Mucosa of rectum (tissue), 2 donors: ENCODE measurements at regions not wholly inside any gene's neighbourhood (a gene's known extent, or its start where the extent isn't known, plus 50 kb on each side); places are given as distances from the start of the nearest gene placed in this dataset.

Experiments used
- H3K27ac ChIP-seq, 2 donors: one replicate each; pipeline ENCODE4 v1.7.0; 2013; ENCODE audit warnings: inconsistent platforms in 2 of 2, low read depth in 2 of 2, low read length in 2 of 2
- H3K27me3 ChIP-seq, 2 donors: one replicate each; pipeline ENCODE4 v1.7.0; 2013; ENCODE audit warnings: low read length in 2 of 2; ENCODE audit not compliant: control insufficient read depth in 2 of 2, insufficient read depth in 2 of 2
- H3K36me3 ChIP-seq, 2 donors: one replicate each; pipeline ENCODE4 v1.7.0; 2013; ENCODE audit warnings: low read length in 2 of 2; ENCODE audit not compliant: control insufficient read depth in 2 of 2, insufficient read depth in 2 of 2
- H3K4me1 ChIP-seq, 2 donors: one replicate each; pipeline ENCODE4 v1.7.0; 2013; ENCODE audit warnings: low read length in 2 of 2, mild to moderate bottlenecking in 1 of 2; ENCODE audit not compliant: control insufficient read depth in 2 of 2, insufficient read depth in 2 of 2
- H3K4me3 ChIP-seq, 2 donors: one replicate each; pipeline ENCODE4 v1.7.0; 2013; ENCODE audit warnings: low read length in 2 of 2
- H3K9ac ChIP-seq, 2 donors: one replicate each; pipeline ENCODE4 v1.7.0; 2013; ENCODE audit warnings: low read length in 2 of 2, low read depth in 1 of 2, mild to moderate bottlenecking in 1 of 2
- H3K9me3 ChIP-seq, 2 donors: one replicate each; pipeline ENCODE4 v1.7.0; 2013; ENCODE audit warnings: low read length in 2 of 2; ENCODE audit not compliant: control insufficient read depth in 2 of 2
- donor health status: healthy.
- donor health status: Normal muscosa, but diverticular disease.

DNA sequence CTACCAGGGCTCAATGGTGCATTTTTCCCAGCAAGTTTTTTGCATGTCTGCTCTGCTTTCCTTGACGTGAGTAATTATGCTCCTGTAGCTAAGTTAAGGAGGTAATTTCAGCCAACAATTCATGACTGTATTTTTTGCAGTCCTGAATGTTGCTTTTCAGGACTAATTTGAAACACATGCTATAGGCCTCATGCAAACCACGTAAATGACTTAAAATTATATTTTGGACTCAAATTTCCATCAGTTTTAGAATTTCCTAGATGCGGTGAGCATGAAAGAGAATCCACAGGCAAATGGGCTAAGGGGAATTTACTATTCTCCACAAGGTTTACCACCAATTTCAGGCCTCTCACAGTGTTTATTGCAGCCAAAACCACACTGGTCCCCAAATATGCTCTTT, 589.9 kb upstream of the LRRTM1 start:
- no peaks in the 10 kb centered on the region for H3K27me3 ChIP-seq
- no peak overlapping the region for H3K9ac ChIP-seq
- no peaks in the 10 kb centered on the region for H3K36me3 ChIP-seq
- H3K4me1 ChIP-seq = no peaks in the 10 kb centered on the region
- H3K27ac ChIP-seq = no peak overlapping the region
- H3K9me3 ChIP-seq = peaks cover 0 to 3% of the 10 kb centered on the region in 2 donors
- H3K4me3 ChIP-seq = no peak overlapping the region

DNA sequence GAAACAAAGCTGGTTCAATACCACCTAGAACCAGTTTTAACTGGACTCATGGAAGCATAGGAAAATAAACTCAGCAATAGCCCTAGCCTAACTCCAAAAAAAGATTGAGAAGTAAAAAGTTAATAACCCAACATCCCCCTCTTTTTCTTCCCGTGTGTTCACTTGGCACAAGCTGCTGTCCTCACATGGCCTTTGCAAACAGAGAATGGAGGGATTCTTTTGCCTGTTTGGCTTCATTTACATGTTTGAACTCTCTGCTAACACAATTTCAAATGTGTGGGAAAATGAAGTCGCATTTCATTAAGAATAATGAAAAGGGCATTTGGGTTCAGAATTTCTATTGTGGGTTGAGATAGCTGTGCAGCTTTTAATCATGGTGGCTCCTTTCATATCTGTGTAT, 589.2 kb upstream of the LRRTM1 start:
- Histone ChIP-seq H3K9me3 (peaks cover 0 to 3% of the 10 kb centered on the region in 2 donors), H3K4me3 (no peak overlapping the region), H3K27me3 (no peaks in the 10 kb centered on the region), H3K9ac (no peak overlapping the region), H3K4me1 (no peaks in the 10 kb centered on the region), H3K36me3 (no peaks in the 10 kb centered on the region), H3K27ac (no peak overlapping the region)

DNA sequence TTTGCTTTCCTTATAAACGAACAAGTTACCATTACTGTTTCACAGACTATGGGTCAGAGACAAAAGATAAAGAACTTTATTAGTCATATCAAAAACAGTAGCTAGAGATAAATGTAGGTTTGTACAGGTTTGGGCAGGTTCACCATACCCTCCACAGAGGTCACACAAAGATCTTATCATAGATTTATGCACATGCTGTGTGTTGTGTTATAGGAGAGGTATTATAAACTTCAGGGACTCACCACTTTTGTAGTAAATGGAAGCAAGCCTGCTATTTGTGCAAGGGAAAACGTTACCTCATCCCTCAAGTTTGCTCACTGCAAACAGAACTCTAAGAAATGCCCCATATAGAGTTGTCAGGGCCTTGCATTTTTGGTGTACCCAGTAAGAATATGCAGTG, 584.5 kb upstream of the LRRTM1 start:
- Histone ChIP-seq H3K4me1 (peaks cover 0 to 11% of the 10 kb centered on the region in 2 donors), H3K36me3 (no peaks in the 10 kb centered on the region), H3K4me3 (no peak overlapping the region), H3K9me3 (no peaks in the 10 kb centered on the region), H3K27me3 (no peaks in the 10 kb centered on the region), H3K9ac (no peak overlapping the region), H3K27ac (no peak overlapping the region)

DNA sequence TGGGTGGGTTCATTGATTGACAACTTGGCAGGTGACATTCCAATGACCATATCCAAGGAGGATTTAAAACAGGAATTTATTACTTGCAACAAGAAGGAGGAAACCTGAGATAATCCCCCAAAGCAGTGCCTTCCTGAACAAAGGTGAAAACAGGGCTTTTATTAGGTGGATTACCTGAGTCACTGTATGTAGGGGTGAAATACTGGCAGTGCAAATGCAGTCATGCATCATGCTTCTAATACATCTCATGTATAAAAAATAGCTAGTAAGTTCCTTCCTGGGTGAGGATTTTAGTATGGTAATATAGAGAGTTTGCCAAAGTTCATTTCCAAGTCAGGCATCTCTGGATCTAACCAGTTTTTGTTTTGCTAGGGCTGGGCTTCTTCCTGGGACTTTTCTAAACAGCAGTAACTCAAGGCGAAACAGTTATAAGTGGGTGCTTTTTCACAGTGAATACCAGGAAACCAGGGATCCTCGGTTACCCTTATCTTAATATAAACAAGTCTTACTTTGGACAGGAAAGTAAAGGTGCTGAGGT, 583.4 kb upstream of the LRRTM1 start:
- H3K9ac ChIP-seq = no peak overlapping the region
- no peaks in the 10 kb centered on the region for H3K9me3 ChIP-seq
- H3K36me3 ChIP-seq = no peaks in the 10 kb centered on the region
- peaks cover 0 to 11% of the 10 kb centered on the region in 2 donors for H3K4me1 ChIP-seq
- H3K27me3 ChIP-seq = no peaks in the 10 kb centered on the region
- H3K27ac ChIP-seq = peak overlapping the region in 1 of 2 donors; percentile 51
- no peak overlapping the region for H3K4me3 ChIP-seq

DNA sequence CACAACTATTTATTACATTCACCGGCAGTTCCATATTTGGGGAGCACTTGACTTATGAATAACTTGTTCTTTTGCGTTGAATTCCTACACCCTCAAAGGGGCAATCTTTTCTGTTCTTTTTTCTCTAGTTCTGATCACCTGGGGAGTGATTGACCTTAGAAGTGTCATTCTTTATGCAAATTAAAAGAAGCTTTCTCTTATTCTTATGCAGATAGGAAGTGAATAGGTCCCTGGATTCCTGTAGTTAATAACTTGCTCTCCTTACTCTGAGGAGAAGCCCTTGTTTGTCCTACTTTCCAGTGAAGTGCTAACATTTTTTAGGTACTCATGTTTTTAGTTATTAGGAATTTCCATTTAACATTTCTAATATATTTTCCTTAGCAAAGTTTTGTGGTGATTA, 569.8 kb upstream of the LRRTM1 start:
- Histone ChIP-seq H3K27me3 (no peaks in the 10 kb centered on the region), H3K36me3 (no peaks in the 10 kb centered on the region), H3K4me3 (no peak overlapping the region), H3K9ac (no peak overlapping the region), H3K27ac (no peak overlapping the region), H3K9me3 (no peaks in the 10 kb centered on the region), H3K4me1 (no peaks in the 10 kb centered on the region)

DNA sequence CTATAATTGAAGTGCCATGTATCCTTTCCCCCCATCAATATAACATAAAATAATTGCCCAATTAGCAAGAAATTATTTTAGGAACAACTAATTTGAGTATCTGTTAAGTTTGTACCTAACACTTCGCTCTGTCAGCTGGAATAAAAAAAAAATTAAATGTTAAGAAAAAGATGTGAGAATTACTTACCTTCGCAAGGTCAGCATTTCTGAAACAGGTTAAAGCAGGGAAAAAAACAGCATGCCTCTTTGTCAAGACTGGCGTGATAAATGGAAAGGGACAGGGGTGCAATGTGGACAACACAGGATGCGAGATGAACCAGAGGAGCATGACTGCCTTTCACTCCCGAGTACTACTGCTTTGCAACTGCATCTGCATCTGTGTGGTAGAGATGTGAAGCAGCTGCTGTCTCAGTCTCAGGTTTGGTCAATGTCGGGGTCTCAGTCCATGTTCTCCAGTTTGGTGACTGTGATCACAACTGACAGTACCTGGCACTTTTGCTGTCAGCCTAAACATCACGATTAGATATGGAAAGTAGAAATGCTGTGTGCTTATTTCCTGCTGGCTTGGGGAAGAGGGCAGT, 565.4 kb upstream of the LRRTM1 start:
- Histone ChIP-seq H3K27ac (no peak overlapping the region), H3K36me3 (no peaks in the 10 kb centered on the region), H3K4me1 (no peaks in the 10 kb centered on the region), H3K9me3 (no peaks in the 10 kb centered on the region), H3K4me3 (no peak overlapping the region), H3K9ac (no peak overlapping the region), H3K27me3 (no peaks in the 10 kb centered on the region)

DNA sequence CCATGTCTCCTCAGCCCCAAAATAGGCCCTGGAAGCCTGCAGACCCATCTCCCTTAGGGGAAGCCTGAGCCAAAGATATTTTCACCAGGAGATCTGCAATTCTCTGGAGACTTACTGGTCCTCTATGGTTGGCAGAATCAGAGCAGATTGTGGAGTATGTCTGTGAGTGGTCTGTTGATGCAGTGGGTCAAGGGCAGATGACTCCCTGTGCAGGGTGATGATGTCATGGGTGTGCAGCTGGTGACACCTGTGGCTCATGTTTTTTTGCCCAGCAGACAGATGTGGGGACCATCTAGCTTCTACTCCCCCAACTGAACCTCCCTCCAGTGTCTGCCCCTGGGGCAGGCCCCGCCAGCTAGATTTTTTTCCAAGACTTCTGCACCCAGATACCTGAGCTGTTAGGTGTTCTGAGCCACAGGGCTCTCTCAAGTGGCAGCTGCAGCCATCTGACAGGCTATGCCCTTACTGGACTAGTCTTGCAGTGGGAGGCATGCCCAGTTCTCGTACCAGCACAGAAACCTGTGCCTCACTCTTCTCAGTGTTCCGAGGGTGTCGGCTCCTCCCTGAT, 558.7 kb upstream of the LRRTM1 start:
- H3K9me3 ChIP-seq = no peaks in the 10 kb centered on the region
- H3K36me3 ChIP-seq = no peaks in the 10 kb centered on the region
- H3K9ac ChIP-seq = no peak overlapping the region
- H3K4me1 ChIP-seq = no peaks in the 10 kb centered on the region
- no peak overlapping the region for H3K27ac ChIP-seq
- H3K27me3 ChIP-seq = no peaks in the 10 kb centered on the region
- H3K4me3 ChIP-seq = no peak overlapping the region

DNA sequence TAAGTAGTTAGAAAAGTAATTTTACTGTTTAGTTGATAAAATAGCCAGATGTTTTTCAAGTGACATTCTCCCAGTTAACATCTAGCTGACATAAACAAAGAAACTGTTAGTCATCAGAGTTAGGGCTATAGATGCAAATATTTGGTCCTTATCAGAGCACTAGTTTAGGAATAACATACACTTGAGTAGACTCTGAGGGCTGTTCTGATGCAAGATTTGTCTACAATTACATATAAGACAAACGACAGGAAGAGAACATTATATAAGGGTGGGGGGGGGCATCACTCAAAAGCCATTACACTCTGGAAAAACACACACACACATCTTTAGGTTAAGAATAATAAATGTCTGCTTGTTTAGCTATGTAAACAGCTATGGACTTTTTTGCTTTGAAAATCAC, 554.4 kb upstream of the LRRTM1 start:
- Histone ChIP-seq H3K27ac (no peak overlapping the region), H3K4me1 (no peaks in the 10 kb centered on the region), H3K9me3 (no peaks in the 10 kb centered on the region)

DNA sequence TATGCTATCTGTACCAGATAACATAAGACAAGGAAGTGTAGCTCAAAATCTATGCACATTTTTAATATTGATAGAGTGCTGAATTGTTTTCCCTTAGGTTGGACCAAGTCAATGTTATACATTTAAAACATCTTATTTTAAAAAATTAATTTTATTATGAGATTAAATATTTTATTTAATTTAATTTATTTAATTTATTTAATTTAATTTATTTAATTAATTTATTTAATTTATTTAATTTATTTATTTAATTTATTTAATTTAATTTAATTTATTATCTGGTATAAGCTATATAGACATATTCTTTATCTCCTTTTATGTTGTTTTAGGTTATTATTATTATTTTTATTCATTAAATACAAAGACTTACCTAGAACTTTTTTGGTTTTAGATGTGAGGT, 551.7 kb upstream of the LRRTM1 start:
- Histone ChIP-seq H3K36me3 (no peaks in the 10 kb centered on the region), H3K4me1 (no peaks in the 10 kb centered on the region), H3K27ac (no peak overlapping the region), H3K27me3 (no peaks in the 10 kb centered on the region), H3K9me3 (no peaks in the 10 kb centered on the region), H3K4me3 (no peak overlapping the region), H3K9ac (no peak overlapping the region)

More for the DNA sequence above, 554.4 kb upstream of the LRRTM1 start:
- H3K36me3 ChIP-seq = no peaks in the 10 kb centered on the region
- no peak overlapping the region for H3K4me3 ChIP-seq
- H3K27me3 ChIP-seq = no peaks in the 10 kb centered on the region
- H3K9ac ChIP-seq = no peak overlapping the region

DNA sequence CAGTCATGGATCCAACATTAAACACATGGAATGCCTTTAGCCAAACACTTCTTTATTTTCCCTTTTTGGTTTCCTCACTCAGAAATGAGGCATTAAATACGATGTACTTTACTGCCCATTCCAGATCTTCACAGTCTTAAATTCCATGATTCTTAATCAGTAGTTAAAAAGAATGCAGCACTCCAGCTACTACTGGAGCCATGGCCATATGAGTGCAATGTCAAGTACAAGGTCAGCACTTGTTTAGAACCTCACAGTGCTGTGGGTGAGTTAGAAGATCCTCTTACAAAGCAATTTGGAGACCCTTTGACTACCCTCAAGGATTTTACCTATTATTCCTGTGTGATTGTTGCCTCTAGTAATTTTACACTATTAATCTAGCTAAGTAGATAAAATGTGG, 550.3 kb upstream of the LRRTM1 start:
- H3K36me3 ChIP-seq = no peaks in the 10 kb centered on the region
- H3K4me1 ChIP-seq = no peaks in the 10 kb centered on the region
- H3K9me3 ChIP-seq = no peaks in the 10 kb centered on the region
- H3K9ac ChIP-seq = no peak overlapping the region
- no peaks in the 10 kb centered on the region for H3K27me3 ChIP-seq
- H3K27ac ChIP-seq = no peak overlapping the region
- no peak overlapping the region for H3K4me3 ChIP-seq
